ENCODE measurements at regions not wholly inside any gene's neighbourhood (a gene's known extent, or its start where the extent isn't known, plus 50 kb on each side); places are given as distances from the start of the nearest gene placed in this dataset.

GRCh38 chr4:58543465-58543864 is 1433.3 kb upstream of the IGFBP7 start:
- WGBS, 2 donors: 84 to 88% methylated on average over 1 of the region's 1 CpG
- TF ChIP-seq POLR2A (IDR thresholded peaks at IDR 0.05) (no peak), CTCF (IDR thresholded peaks at IDR 0.05) (no peak)
- no peak overlapping the region for H3K4me3 ChIP-seq (replicated peaks in 1 of 3)
- DNase-seq: no peak
- no peaks in the 10 kb centered on the region for H3K36me3 ChIP-seq
- no peak overlapping the region for H3K27ac ChIP-seq
- no peaks in the 10 kb centered on the region for H3K27me3 ChIP-seq
- no peaks in the 10 kb centered on the region for H3K4me1 ChIP-seq
- intact Hi-C loops (cut with DNase I): no loop called here
- no peaks in the 10 kb centered on the region for H3K9me3 ChIP-seq

GRCh38 chr4:58541926-58542325 is 1431.7 kb upstream of the IGFBP7 start:
- no peak for DNase-seq
- Histone ChIP-seq H3K27me3 (no peaks in the 10 kb centered on the region), H3K4me3 (replicated peaks in 1 of 3) (no peak overlapping the region), H3K9me3 (no peaks in the 10 kb centered on the region), H3K27ac (no peak overlapping the region), H3K4me1 (no peaks in the 10 kb centered on the region), H3K36me3 (no peaks in the 10 kb centered on the region)
- 84 to 90% methylated on average over 1 of the region's 1 CpG for WGBS, 2 donors
- TF ChIP-seq POLR2A (IDR thresholded peaks at IDR 0.05): no peak
- TF ChIP-seq CTCF (IDR thresholded peaks at IDR 0.05): no peak
- intact Hi-C loops (cut with DNase I): no loop called here

GRCh38 chr4:58522765-58523382 is 1412.7 kb upstream of the IGFBP7 start:
- no peak for TF ChIP-seq CTCF (IDR thresholded peaks at IDR 0.05)
- TF ChIP-seq POLR2A (IDR thresholded peaks at IDR 0.05): no peak
- Histone ChIP-seq H3K27ac (no peak overlapping the region), H3K4me3 (replicated peaks in 1 of 3) (no peak overlapping the region), H3K4me1 (no peaks in the 10 kb centered on the region), H3K9me3 (no peaks in the 10 kb centered on the region), H3K36me3 (no peaks in the 10 kb centered on the region), H3K27me3 (no peaks in the 10 kb centered on the region)
- DNase-seq: no peak
- 64 to 77% methylated on average over 2 of the region's 2 CpGs for WGBS, 2 donors
- intact Hi-C loops (cut with DNase I): no loop called here

- no peak for TF ChIP-seq CTCF (IDR thresholded peaks at IDR 0.05)
- TF ChIP-seq POLR2A (IDR thresholded peaks at IDR 0.05): no peak
- WGBS, 2 donors: 46 to 52% methylated on average over 1 of the region's 1 CpG
These were observed 1405.0 kb upstream of the IGFBP7 start for GRCh38 chr4:58515226-58515625.

GRCh38 chr4:58514299-58514698 is 1404.1 kb upstream of the IGFBP7 start:
- H3K36me3 ChIP-seq: no peaks in the 10 kb centered on the region
- no peaks in the 10 kb centered on the region for H3K9me3 ChIP-seq
- H3K4me1 ChIP-seq: no peaks in the 10 kb centered on the region
- no peak overlapping the region for H3K4me3 ChIP-seq (replicated peaks in 1 of 3)
- 86 to 94% methylated on average over 1 of the region's 1 CpG for WGBS, 2 donors
- intact Hi-C loops (cut with DNase I): no loop called here
- no peak overlapping the region for H3K27ac ChIP-seq
- TF ChIP-seq CTCF (IDR thresholded peaks at IDR 0.05) (no peak), POLR2A (IDR thresholded peaks at IDR 0.05) (no peak)
- H3K27me3 ChIP-seq: no peaks in the 10 kb centered on the region
- DNase-seq: no peak

More at GRCh38 chr4:58515226-58515625, 1405.0 kb upstream of the IGFBP7 start:
- Histone ChIP-seq H3K4me1 (no peaks in the 10 kb centered on the region), H3K9me3 (no peaks in the 10 kb centered on the region), H3K36me3 (no peaks in the 10 kb centered on the region), H3K27ac (no peak overlapping the region), H3K4me3 (replicated peaks in 1 of 3) (no peak overlapping the region), H3K27me3 (no peaks in the 10 kb centered on the region)
- no peak for DNase-seq
- intact Hi-C loops (cut with DNase I): no loop called here
